ENCODE measurements at regions not wholly inside any gene's neighbourhood (a gene's known extent, or its start where the extent isn't known, plus 50 kb on each side); places are given as distances from the start of the nearest gene placed in this dataset.

- in situ Hi-C loops (cut with HindIII; ENCODE audit: low sequenced_read_pairs) = no loop called here
Observed at GRCh38 chr5:143695244-143695864, 116.6 kb upstream of the HMHB1 start.

GRCh38 chr5:143694357-143694756, 117.6 kb upstream of the HMHB1 start:
- in situ Hi-C loops (cut with HindIII; ENCODE audit: low sequenced_read_pairs) = no loop called here

GRCh38 chr5:143693651-143694252, 118.2 kb upstream of the HMHB1 start:
- in situ Hi-C loops (cut with HindIII; ENCODE audit: low sequenced_read_pairs) = no loop called here

GRCh38 chr5:143692342-143692741, 119.6 kb upstream of the HMHB1 start:
- in situ Hi-C loops (cut with HindIII; ENCODE audit: low sequenced_read_pairs) = no loop called here

GRCh38 chr5:143691945-143692290, 120.0 kb upstream of the HMHB1 start:
- in situ Hi-C loops (cut with HindIII; ENCODE audit: low sequenced_read_pairs) = no loop called here

GRCh38 chr5:143691287-143691944, 120.5 kb upstream of the HMHB1 start:
- in situ Hi-C loops (cut with HindIII; ENCODE audit: low sequenced_read_pairs) = no loop called here

GRCh38 chr5:143687604-143688003, 124.4 kb upstream of the HMHB1 start:
- in situ Hi-C loops (cut with HindIII; ENCODE audit: low sequenced_read_pairs) = no loop called here

GRCh38 chr5:143685246-143685815, 126.6 kb upstream of the HMHB1 start:
- in situ Hi-C loops (cut with HindIII; ENCODE audit: low sequenced_read_pairs) = no loop called here

- in situ Hi-C loops (cut with HindIII; ENCODE audit: low sequenced_read_pairs) = no loop called here
Observed at GRCh38 chr5:143683459-143683858, 128.5 kb upstream of the HMHB1 start.

- in situ Hi-C loops (cut with HindIII; ENCODE audit: low sequenced_read_pairs) = no loop called here
Observed at GRCh38 chr5:143682929-143683386, 129.0 kb upstream of the HMHB1 start.

GRCh38 chr5:143682246-143682905, 129.6 kb upstream of the HMHB1 start:
- in situ Hi-C loops (cut with HindIII; ENCODE audit: low sequenced_read_pairs) = no loop called here

- in situ Hi-C loops (cut with HindIII; ENCODE audit: low sequenced_read_pairs) = no loop called here
Observed at GRCh38 chr5:143680672-143681259, 131.2 kb upstream of the HMHB1 start.

GRCh38 chr5:143679777-143680176, 132.2 kb upstream of the HMHB1 start:
- in situ Hi-C loops (cut with HindIII; ENCODE audit: low sequenced_read_pairs) = no loop called here

- in situ Hi-C loops (cut with HindIII; ENCODE audit: low sequenced_read_pairs) = no loop called here
Observed at GRCh38 chr5:143678148-143678905, 133.6 kb upstream of the HMHB1 start.

- in situ Hi-C loops (cut with HindIII; ENCODE audit: low sequenced_read_pairs) = no loop called here
Observed at GRCh38 chr5:143677403-143677802, 134.6 kb upstream of the HMHB1 start.

- in situ Hi-C loops (cut with HindIII; ENCODE audit: low sequenced_read_pairs) = no loop called here
Observed at GRCh38 chr5:143676802-143677201, 135.2 kb upstream of the HMHB1 start.

- in situ Hi-C loops (cut with HindIII; ENCODE audit: low sequenced_read_pairs) = no loop called here
Observed at GRCh38 chr5:143674469-143674786, 137.5 kb upstream of the HMHB1 start.

GRCh38 chr5:143673676-143674468, 138.1 kb upstream of the HMHB1 start:
- in situ Hi-C loops (cut with HindIII; ENCODE audit: low sequenced_read_pairs) = no loop called here

GRCh38 chr5:143672806-143673205, 139.2 kb upstream of the HMHB1 start:
- in situ Hi-C loops (cut with HindIII; ENCODE audit: low sequenced_read_pairs) = no loop called here
